ENCODE measurements at regions not wholly inside any gene's neighbourhood (a gene's known extent, or its start where the extent isn't known, plus 50 kb on each side); places are given as distances from the start of the nearest gene placed in this dataset.
"Not testable (repeated sequence)": the region's sequence is repeated elsewhere in the genome, so short reads cannot be mapped to it uniquely, and the experiment has no call there.

DNA sequence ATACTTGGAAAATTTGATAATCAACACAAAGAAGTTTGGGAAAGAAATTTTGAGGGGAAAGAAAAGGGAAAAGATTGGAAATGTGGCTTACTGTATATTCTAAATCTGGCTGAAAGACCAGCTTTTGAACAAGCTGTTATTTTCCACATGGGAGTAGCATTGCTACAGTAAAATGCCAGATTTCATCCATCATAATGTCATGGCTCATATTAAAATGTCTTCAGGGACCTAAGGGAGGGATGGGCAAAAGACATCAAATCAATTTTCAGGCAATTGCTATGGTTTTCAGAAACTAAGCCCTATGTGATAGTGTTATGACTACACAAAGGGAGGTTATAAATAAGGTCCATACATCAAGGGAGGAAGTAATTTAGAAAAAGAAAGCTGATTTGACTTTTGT is 1116.9 kb upstream of the CELF2 start:
- no peak for DNase-seq (ENCODE audit: low spot score)

DNA sequence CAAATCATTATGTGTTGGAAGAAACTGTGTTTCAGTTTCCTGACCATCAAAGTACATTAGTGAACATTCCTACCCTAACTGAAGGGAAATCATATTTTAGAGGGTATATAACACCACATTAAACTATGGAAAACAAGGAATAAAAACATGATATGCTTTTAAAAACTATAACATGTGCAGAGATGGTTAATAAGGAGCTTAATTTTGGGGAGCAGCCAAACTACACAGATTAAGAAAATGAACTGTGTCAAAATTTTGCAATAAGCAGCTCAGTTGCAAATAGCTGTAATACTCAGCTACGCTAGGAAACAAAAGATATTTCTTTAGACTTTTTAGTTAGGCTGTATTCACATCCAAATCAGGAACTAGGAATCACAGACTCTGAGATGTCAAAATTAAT is 1115.7 kb upstream of the CELF2 start:
- DNase-seq (ENCODE audit: low spot score): no peak

DNA sequence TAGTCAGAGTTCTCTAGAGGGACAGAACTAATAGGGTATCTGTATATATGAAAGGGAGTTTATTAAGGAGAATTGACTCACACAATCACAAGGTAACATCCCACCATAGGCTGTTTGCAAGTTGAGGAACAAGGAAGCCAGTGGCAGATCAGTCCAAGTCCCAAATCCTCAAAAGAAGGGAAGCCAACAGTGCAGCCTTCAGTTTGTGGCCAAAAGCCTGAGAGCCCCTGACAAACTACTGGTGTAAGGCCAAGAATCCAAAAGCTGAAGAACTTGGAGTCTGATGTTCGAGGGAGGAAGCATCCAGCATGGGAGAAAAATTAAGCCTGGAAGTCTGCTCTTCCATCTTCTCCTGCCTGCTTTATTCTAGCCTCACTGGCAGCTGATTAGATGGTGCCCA is 1107.2 kb upstream of the CELF2 start:
- DNase-seq (ENCODE audit: low spot score): no peak

DNA sequence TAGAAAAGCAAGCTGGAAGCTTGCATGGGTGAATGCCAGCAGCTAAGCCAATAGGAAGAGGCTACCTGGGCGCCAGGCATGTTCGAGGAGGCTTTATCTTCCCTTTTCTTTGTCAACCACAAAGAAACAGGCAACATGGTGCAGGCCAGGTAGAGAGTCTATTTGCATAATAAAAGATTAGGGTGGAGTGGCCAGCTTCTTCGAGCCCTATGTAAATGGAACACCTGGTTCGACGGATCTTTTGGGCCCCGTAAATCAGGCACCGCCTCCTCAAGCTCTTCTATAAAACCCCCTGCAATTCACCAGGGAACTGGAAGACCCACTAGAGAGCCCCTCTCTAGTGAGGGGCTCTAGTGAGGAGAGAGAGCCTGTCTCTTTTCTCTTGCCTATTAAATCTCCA is 1106.2 kb upstream of the CELF2 start:
- DNase-seq (ENCODE audit: low spot score): no peak

DNA sequence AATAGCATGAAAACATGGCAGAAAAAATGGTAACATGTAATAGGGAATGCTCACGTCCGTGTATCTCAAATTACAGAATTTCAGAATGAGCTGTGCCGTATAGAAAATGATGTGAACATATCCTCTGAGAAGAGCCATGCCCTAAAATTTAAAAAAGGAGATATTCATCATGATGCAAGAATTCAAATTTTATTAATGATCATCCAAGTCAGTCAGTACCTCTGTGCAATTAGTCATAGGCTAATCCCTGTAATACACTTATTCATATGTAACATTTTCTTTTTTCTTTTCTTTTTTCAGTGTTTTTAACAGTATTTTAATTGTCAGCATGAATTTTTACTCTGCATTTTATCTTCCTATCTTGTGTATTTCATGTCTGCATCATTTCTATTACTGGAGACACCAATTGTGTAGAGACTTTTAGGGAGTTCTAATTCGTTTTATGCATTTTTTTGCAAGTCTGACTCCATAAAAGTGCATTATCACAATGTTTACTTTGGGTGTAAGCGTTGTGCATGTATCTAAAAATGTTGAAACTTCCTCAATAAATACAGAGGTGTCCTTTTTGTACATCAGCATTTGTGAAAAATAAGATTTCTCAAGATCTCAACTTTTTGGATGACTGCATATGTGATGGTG is 1103.7 kb upstream of the CELF2 start:
- no peak for DNase-seq (ENCODE audit: low spot score)

DNA sequence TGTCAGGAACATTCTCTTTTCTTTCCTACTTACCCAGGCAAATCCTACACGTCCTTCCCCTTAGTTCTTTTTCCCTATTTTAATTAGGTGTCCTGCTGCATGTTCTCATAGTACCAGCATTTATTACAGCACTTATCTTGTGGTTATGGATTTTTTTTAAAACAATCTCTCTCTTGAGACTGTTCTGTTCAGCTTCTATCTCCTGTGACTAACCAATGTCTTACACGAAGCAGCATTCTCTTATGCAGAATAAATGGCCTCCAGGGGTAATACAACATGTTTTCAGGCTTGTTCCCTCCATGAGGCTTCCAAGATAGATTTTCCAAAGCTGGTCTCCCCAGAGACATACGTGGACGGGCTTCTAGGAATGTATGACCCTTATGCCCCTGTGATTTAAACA is 1096.1 kb upstream of the CELF2 start:
- no peak for DNase-seq (ENCODE audit: low spot score)

DNA sequence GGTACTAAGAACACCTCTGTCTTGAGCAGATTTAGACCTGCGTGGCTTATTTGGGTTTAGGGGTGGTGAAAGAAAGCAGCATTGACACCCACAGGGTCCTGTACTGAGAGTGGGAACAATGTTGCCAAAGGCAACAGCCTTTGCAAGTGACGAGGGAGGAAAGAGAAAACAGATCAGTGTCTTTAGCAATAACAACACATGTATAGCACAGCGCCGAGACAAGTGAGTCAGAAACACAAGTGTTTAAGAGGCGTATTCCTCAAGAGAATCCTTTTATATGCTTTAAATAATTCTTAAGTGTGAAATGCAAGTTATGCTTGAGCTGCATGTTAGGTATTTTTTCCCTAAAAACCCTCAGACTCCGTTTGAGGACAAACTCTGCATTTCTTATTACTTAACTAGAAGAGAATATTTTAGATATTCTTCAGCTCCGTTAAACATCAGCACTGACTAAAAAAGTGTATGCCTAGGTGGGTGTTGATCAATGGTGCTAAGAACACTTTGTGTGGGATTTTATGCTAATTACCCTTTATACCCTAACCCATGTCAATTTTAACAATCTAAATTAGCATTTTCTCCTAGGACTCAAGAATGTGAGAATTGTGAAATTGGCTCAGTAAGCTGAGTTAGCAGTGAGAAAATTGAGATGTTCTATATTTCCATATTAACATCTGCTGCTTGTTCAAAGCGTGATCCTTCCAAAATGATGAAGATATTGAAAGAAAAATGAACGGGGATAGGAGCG is 1095.4 kb upstream of the CELF2 start:
- DNase-seq (ENCODE audit: low spot score): no peak

DNA sequence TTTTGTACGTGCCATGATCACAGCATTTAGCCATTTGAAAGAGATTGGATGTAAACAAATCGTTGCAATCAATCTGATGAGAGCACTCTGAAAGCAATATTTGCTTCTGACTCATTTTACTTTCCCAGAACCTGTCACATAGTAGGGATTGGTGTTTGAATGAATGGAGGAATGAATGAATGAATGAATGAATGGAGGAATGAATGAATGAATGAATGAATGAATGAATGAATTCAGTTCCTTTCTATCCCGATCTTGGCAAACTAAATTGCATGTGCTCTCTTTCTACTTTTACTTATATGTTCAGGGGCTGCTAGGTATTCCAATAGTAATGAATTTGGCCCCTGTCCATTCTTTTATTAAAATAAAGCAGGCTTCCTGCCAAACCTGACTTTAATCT is 1091.7 kb upstream of the CELF2 start:
- no peak for DNase-seq (ENCODE audit: low spot score)

DNA sequence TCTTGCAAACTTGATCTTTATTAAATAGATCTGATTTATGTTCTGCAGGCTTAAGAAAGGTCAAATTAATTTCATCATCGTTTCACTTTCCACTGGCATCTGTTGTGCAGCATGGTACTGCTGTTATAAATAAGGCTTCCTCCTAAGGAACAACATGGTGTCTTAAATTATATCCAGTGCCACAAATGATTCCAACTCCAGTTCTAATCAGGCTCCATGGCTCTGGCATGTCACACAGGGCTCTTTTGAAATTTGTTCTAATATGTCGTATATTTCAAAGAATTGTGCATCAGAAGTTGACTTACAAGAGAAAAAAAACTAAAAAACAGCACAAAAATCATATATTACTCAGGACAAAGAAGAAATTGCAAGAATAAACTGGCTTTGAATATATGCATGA is 1090.8 kb upstream of the CELF2 start:
- DNase-seq (ENCODE audit: low spot score): no peak

DNA sequence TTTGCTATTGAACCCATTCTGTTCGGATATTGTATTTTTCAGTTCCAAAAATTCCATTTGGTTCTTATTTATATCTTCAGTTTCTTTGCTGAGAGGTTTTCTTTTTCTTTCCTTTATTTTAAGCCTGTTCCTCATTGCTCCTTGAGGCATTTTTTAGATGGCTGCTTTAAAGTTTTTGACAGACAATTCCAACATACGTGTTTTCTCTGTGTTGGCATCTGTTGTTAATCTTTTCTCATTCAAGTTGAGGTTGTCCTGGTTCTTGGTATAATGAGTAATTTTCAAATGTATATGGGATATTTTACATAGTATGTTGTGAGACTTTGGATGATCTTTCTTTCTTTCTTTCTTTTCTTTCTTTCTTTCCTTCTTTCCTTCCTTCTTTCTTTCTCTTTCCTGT is 1078.0 kb upstream of the CELF2 start:
- no peak for DNase-seq (ENCODE audit: low spot score)

DNA sequence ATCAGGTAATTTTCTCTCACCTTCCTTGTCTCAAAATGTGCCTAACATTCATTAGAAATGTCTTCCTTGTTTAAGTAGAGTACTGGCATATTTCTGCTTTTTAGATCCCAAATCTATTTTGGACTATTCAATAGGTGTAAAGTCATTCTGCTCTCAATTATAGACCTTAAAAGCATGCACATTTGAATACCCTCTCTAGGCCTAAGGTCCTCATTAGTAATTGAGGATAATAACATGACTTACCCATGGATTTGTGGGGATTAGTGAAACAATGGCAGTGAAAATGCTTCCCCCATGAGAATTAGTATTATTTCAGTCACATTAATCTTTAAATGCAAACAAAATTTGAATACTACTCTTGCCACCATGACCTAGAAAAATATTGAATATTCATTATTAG is 1073.0 kb upstream of the CELF2 start:
- no peak for DNase-seq (ENCODE audit: low spot score)

DNA sequence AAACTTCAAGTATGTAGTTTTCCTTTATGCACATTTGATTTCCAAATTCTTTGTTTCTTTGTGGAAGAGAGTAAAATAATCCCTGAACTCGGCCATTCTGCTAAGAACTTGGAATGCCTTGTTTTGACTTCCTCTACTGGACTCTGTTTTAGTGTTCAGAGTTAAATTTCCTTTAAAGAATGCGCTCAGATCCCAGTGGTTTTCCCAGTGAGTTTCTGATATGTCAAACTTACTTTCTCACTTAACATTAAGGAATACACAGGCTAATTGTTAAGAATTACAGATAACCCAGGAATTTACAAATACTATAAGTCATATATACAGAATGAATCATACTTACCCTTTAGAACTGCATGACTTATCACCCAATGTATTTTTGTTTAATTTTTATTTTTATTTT is 1067.6 kb upstream of the CELF2 start:
- DNase-seq (ENCODE audit: low spot score): no peak

DNA sequence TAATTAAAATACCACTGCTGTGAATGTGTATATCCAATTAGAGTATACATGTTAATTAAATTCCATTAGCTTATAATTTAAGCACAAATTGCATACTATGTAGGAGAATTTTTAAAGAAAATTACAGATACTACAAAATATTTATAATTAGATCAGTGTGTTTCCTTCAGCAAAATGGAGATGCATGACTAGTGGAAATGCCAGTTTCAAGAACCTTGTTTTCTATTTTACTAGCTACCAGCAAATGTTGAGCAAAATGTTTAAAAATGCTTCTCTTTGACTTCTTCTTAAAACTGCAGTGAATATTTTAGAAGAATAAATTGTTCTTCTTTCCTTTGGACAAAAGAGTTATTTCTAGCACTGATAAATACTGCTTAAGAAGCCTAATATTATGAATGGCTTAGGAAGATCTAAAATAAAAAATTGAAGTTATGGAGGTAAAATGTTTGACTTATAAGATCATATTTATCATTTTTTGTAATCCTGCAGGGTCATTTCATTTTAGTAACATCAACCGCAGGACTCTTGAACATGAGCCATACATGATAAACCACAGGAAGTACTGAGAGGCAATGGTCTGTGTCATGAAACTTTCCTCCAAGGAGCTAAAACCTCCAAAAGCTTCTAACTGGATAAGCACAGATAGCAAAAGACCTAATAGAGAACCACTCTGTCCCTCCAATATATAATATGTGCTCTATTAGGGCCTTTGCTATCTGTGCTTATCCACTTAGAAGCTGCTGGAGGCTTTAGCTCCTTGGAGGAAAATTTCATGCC is 1066.0 kb upstream of the CELF2 start:
- no peak for DNase-seq (ENCODE audit: low spot score)

DNA sequence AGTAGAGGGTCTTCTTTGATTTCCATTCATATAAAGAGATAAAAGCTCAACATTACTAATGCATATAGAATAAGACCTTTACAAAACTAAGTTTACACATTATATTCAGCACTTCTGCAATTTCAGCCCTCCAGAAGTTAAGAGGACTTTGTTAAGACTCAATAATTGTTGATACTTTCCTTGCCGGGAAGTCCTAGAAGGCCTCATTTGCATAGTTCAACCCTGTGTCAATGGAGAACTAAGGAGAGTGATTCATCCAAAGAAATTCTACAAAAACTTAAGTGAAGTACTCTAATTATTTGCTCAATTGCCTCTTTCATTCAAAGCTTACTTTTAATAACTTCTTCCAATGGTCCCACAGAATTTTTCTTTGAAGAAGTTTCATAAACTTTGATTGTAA is 1060.3 kb upstream of the CELF2 start:
- no peak for DNase-seq (ENCODE audit: low spot score)

DNA sequence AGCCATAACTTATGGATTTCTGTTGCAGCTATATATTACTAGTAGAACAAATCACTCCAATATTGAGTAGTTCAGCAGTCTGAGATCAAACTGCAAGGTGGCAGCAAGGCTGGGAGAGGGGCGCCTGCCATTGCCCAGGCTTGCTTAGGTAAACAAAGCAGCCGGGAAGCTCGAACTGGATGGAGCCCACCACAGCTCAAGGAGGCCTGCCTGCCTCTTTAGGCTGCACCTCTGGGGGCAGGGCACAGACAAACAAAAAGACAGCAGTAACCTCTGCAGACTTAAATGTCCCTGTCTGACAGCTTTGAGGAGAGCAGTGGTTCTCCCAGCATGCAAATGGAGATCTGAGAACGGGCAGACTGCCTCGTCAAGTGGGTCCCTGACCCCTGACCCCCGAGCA is 1059.8 kb upstream of the CELF2 start:
- not testable (repeated sequence) for DNase-seq (ENCODE audit: low spot score)

DNA sequence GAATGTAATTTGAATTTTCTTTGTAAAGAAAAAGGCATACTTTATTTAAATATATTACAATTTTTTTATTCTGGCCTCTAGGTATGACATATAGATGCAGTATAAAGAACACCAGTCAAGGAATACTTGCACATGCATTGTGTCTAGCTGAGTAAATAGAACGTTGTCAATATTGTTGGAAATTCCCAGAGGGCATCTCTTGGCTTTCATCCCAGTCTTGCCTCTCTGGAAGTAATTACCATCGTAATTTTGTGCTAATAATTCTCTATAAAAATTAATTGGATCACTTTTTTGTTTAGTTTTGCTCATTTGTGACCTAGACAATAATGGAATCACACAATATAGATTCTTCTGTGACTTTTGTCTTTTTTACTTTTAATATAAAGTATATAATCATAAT is 1052.3 kb upstream of the CELF2 start:
- DNase-seq (ENCODE audit: low spot score): no peak

DNA sequence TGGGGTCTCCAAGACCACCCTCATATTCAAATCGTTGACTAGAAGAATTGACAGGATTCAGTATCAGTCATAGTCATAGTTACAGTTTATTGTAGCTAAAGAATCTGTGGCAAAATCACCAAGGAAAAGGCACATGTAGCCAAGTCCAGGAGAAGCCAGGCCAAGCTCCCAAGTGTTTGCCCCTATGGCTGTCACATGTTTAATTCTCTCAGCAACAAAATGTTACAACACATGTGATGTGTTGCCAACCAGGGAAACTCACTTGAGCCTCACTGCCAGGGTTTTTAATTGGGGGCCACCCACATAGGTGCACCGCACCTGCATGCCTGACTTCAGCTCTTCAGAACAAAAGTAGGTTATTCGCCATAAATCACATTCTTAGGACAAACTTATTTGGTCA is 1030.9 kb upstream of the CELF2 start:
- no peak for DNase-seq (ENCODE audit: low spot score)

DNA sequence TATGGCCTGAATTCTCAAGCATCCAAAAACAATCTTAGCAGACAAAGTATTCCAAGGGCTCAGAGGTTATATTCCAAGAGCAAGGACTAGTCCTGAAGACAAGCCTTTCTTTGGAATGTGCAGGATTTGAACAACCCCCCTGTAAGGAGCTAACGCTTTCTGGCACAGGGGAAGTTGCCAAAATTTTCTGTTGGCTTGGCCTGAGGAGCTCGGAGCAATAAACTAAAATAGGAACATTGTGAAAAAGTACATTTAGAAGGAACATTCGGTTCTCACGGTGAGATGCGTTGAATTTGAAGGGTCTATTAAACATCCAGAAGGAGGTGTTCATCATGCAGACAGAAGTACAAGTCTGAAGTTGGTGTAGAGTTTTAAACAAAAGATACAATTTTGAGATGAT is 1030.5 kb upstream of the CELF2 start:
- no peak for DNase-seq (ENCODE audit: low spot score)

DNA sequence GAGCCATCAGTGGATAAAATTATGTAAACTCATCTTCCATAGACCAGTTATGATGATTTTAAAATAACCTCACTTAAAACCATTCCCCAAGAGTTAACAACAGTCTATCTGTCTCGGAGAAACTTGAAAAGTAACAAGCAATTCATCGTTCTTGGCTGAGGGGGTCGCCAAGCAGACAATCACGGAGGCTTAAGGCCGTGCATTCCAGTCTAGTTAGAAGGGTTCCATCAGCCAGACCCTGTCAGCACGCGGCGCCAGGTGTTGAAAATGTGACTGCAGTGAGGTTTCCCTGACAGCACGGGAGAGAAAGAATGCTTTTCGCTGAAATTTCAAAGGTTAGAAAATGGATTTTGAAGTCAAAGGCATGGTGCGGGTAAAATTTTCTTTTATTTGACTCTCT is 1025.0 kb upstream of the CELF2 start:
- DNase-seq (ENCODE audit: low spot score): no peak

DNA sequence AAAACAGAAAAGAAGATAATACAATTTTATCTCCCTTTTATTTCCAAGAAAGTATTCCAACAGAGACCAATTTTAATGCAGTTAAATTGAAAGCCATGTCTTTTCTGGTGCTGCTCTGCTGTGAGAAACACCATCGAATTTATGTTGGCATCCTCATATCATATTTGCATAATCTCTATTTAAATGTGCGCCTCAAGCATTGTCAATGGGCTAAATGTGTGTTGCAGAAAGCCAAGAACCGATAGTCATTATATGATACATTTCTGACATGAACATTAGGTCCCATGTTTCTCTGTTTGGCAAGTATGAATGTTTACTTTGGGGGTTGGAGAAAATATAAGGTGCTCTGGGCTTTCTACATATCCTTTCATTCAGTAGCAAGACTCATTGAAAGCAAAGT is 1023.5 kb upstream of the CELF2 start:
- no peak for DNase-seq (ENCODE audit: low spot score)

DNA sequence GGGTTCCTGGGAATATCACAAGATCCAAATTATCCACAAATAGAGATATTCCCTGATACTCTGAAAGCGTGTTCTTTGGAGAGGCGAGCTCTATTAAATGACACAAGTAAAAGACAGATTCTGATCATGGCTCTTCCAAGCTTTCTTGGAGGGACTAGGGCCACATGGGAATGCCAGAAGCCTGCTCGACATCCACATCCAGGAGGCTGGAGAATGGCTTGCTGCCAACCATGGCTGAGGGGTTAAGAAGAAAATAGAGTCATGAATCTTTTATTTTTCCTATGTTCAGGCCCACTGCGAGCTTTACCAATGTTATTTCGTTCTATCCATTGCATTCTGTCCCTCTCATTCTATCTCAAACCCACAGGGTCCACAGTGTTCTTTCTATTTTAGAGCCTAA is 1018.0 kb upstream of the CELF2 start:
- DNase-seq (ENCODE audit: low spot score): no peak

DNA sequence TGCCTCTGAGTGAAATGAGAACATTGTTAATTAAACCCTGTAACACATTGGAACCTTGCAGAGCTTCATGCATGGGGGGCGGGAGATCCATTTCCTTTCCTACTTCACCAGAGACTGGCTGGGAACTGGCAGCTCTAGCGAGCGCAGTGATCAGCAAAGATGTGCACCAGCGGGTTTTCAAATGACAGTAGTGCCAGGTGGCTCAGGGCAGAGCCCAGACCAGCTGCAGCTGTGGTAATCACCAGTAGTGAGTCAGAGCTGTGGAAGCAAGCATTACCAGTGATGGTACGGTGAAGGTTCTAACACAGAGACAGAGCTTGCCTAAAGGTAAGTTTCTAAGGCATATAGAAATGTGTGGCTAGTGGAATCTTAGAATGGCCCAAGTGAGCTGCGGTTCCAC is 1009.7 kb upstream of the CELF2 start:
- no peak for DNase-seq (ENCODE audit: low spot score)

DNA sequence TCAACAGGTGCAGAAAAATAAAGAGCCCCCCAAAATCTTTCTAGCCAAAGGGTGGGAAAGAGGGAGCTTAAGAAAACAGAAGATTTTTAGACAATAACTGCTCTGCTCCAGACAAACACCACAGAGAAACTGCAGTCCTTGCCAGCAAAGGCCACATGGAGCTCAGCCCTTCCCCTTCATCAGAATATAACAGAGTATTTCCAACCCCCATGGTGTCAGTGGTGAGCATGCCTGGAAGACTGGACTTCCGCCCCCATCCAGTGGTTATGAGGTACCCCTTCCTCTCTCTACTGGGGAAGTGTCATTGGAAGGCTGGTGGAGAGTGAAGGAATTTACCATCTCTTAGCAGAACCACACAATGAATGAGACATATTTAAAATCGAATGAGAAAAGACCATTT is 1007.3 kb upstream of the CELF2 start:
- no peak for DNase-seq (ENCODE audit: low spot score)
